ENCODE measurements at regions not wholly inside any gene's neighbourhood (a gene's known extent, or its start where the extent isn't known, plus 50 kb on each side); places are given as distances from the start of the nearest gene placed in this dataset.

DNA sequence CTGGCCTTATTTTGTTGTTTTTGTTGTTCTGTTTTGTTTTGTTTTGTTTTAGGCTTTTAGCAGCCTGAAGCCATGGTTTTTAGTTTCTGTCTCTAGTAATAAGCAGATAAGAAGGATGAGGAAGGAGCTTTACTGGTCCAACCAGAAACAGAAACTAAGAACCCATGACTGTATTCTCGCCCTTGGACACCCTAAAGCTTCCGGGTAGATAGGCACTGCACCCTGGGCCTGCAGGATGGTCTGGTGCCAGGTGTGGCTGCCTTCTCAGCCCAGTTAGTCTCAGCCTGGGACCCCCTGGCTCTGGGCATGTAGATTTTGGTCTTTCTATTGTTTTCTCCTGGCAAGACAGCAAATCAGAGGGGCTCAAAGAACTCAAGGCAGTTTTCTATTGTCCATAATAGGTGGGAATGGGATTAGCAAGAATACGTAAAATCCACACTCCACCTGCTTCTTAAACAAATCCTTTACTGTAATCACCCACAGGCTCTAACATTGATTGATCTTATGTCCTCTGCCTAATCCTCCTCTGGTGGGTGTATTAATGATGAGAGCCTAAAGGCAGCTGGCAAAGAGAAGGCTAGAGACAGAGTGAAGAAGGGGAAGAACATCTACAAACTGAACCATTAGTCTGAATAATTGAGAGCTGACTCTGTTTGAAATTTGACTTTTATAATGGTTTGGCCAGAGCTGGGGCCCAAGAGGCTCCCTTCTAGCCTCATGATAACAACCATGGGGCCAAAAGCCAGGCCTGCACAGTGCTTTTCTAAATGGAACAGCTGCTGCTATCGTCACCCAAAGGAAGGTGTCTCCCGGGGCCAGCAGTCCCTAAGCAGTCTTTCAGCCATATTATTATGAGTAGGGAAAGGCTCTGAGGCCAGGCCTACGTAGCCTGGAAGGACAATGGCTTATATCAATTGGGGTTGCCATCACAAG, 106.8 kb upstream of the ATP1A1 start:
- H3K36me3 ChIP-seq (ENCODE audit: control insufficient read depth, insufficient read depth, low read length, severe bottlenecking) = no peaks in the 10 kb centered on the region
- no peak overlapping the region for H3K4me3 ChIP-seq (ENCODE audit: low read length)
- DNase-seq (ENCODE audit: low read depth) = no peak
- peaks cover 2% of the 10 kb centered on the region for H3K4me1 ChIP-seq (ENCODE audit: control insufficient read depth, insufficient read depth, low read length)
- H3K27me3 ChIP-seq (replicated peaks; ENCODE audit: control insufficient read depth, insufficient read depth, low read length) = peaks cover 12% of the 10 kb centered on the region
- no peaks in the 10 kb centered on the region for H3K9me3 ChIP-seq (ENCODE audit: control insufficient read depth, low read length)
- no peak overlapping the region for H3K9ac ChIP-seq (ENCODE audit: low read length)

DNA sequence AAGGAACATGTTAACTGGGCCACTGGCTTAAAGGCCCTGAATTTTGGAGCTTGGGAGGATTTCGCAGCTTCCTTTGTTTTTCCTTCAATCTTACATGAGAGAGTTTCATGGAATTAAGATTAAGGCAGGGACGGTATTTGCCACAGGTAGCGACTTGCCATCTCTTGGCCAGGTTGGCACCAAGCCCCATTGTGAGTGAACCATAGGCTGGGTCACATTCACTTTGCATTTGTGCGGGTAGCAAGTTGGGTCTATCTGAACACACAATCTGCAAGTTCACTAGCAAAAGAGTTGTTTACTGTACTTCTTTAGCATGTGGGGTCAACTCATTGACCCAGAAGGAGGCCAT, 106.2 kb upstream of the ATP1A1 start:
- no peak for DNase-seq (ENCODE audit: low read depth)
- H3K27me3 ChIP-seq (replicated peaks; ENCODE audit: control insufficient read depth, insufficient read depth, low read length) = peaks cover 12% of the 10 kb centered on the region
- no peak overlapping the region for H3K4me3 ChIP-seq (ENCODE audit: low read length)
- no peak overlapping the region for H3K9ac ChIP-seq (ENCODE audit: low read length)
- no peaks in the 10 kb centered on the region for H3K9me3 ChIP-seq (ENCODE audit: control insufficient read depth, low read length)
- peaks cover 2% of the 10 kb centered on the region for H3K4me1 ChIP-seq (ENCODE audit: control insufficient read depth, insufficient read depth, low read length)
- H3K36me3 ChIP-seq (ENCODE audit: control insufficient read depth, insufficient read depth, low read length, severe bottlenecking) = no peaks in the 10 kb centered on the region

DNA sequence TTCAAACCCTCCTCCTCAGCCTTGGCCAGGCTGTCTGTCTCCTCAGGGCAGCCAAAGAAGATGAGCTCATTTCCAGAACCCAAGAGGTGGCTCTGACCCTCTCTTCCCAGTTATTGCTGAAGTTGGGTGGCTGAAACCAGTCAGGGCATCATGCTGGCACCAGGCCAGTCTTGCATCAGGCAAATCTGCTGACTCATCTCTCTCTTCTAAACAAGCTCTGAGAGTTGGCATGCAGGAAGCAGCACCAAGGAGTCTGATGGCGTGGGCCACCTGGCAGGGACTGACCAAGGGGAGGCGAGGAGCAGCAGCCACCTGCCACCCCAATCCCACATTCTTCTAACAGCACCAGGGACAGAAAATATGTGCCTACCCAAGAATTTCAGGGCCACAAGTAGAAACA, 104.8 kb upstream of the ATP1A1 start:
- no peaks in the 10 kb centered on the region for H3K36me3 ChIP-seq (ENCODE audit: control insufficient read depth, insufficient read depth, low read length, severe bottlenecking)
- H3K27me3 ChIP-seq (replicated peaks; ENCODE audit: control insufficient read depth, insufficient read depth, low read length) = peaks cover 3% of the 10 kb centered on the region
- H3K9me3 ChIP-seq (ENCODE audit: control insufficient read depth, low read length) = no peaks in the 10 kb centered on the region
- peak; percentile 27 for DNase-seq (ENCODE audit: low read depth)
- H3K9ac ChIP-seq (ENCODE audit: low read length) = no peak overlapping the region
- H3K4me3 ChIP-seq (ENCODE audit: low read length) = no peak overlapping the region
- peaks cover 3% of the 10 kb centered on the region for H3K4me1 ChIP-seq (ENCODE audit: control insufficient read depth, insufficient read depth, low read length)

DNA sequence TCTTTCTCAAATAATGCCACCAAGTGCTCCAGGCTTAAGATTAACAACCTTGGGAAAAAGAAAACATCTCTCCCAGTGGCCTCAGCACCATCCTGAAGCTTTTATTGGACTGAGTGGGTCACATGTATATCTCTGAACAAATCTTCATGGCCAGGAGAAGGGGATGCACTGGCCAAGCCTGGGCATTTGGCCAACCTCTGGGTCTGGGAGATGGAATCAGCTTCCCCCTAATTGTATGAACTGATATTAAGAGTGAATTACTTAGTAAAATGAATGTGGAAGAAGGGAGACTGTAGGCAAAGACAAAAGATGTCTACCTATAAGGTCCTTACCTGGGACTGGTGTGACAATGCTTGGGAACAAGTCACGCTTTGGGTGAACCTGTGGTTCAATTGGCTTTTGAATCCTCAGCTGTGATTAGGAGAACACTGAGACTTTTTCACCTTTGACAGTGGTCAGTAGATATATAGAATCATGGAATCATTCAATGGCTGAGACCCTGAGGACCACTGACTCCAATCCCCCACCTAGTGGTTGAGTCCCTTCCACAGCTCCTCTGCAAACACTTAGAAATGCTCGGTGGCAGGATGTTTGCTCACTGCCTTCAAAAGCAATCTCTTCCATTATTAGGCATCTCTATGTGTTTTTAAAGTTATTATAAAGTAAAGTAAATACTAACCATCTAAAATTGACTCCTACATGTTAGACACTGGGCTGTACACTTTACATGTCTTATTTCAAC, 102.6 kb upstream of the ATP1A1 start:
- Histone ChIP-seq H3K4me3 (ENCODE audit: low read length) (no peak overlapping the region), H3K4me1 (ENCODE audit: control insufficient read depth, insufficient read depth, low read length) (peaks cover 5% of the 10 kb centered on the region), H3K36me3 (ENCODE audit: control insufficient read depth, insufficient read depth, low read length, severe bottlenecking) (no peaks in the 10 kb centered on the region), H3K27me3 (replicated peaks; ENCODE audit: control insufficient read depth, insufficient read depth, low read length) (peaks cover 3% of the 10 kb centered on the region), H3K9me3 (ENCODE audit: control insufficient read depth, low read length) (no peaks in the 10 kb centered on the region), H3K9ac (ENCODE audit: low read length) (no peak overlapping the region)
- DNase-seq (ENCODE audit: low read depth) = no peak

DNA sequence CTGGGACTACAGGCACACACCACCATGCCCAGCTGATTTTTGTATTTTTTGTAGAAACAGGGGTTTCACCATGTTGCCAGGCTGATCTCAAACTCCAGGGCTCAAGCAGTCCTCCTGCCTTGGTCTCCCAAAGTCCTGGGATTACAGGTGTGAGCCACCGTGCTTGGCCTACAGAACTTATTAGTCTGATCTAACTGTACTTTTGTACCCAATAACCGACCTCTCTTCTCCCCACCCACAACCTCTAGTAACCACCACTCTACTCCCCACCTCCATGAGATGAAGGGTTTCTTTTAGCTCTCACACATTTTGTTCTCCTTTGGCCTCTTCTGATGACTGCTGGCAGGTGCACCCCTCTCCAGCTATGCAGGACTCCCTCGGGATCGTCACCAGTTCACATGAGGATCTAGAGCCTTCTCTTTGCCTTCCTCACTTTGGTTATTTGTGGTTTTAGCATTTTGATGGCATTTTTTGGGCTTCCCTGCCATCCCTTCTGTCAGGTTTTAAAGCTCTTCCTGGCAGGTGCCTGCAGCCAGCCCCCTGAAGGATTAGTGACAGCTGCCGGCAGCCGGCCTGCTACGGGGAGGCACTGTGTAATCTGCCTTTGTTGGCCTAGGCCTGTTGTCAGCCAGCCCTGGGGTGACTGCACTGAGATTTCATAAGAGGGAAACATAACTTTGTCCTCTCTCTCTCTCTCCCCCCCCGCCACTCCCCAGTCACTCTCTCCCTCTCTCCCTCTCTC, 99.8 kb upstream of the ATP1A1 start:
- no peaks in the 10 kb centered on the region for H3K36me3 ChIP-seq (ENCODE audit: control insufficient read depth, insufficient read depth, low read length, severe bottlenecking)

DNA sequence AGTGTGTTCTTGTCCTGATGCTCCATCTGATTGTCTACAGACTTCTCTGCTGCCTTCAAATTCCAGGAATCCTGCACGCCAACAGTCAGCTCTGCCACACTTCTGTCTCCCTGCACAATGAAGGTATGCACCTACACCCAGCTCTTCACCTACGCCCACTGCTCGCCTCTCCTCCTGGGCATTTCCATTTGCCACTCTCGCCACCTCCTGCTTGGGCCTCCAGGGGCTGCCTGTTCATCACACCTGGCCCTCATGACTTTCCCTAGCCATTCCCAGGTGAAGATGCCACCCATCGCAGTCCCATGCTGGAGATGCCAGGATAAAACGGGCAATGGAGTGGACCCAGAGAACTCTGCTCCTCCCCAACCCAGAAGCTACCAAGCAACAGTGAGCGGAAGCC, 96.5 kb upstream of the ATP1A1 start:
- Histone ChIP-seq H3K9ac (ENCODE audit: low read length) (no peak overlapping the region), H3K4me3 (ENCODE audit: low read length) (no peak overlapping the region), H3K27me3 (replicated peaks; ENCODE audit: control insufficient read depth, insufficient read depth, low read length) (peaks cover 15% of the 10 kb centered on the region), H3K4me1 (ENCODE audit: control insufficient read depth, insufficient read depth, low read length) (peaks cover 3% of the 10 kb centered on the region), H3K36me3 (ENCODE audit: control insufficient read depth, insufficient read depth, low read length, severe bottlenecking) (no peaks in the 10 kb centered on the region), H3K9me3 (ENCODE audit: control insufficient read depth, low read length) (peaks cover 1% of the 10 kb centered on the region)
- DNase-seq (ENCODE audit: low read depth) = no peak

More for the DNA sequence above, 99.8 kb upstream of the ATP1A1 start:
- H3K27me3 ChIP-seq (replicated peaks; ENCODE audit: control insufficient read depth, insufficient read depth, low read length) = peaks cover 13% of the 10 kb centered on the region
- no peak overlapping the region for H3K9ac ChIP-seq (ENCODE audit: low read length)
- H3K4me3 ChIP-seq (ENCODE audit: low read length) = no peak overlapping the region
- peaks cover 3% of the 10 kb centered on the region for H3K4me1 ChIP-seq (ENCODE audit: control insufficient read depth, insufficient read depth, low read length)
- no peak for DNase-seq (ENCODE audit: low read depth)
- no peaks in the 10 kb centered on the region for H3K9me3 ChIP-seq (ENCODE audit: control insufficient read depth, low read length)

DNA sequence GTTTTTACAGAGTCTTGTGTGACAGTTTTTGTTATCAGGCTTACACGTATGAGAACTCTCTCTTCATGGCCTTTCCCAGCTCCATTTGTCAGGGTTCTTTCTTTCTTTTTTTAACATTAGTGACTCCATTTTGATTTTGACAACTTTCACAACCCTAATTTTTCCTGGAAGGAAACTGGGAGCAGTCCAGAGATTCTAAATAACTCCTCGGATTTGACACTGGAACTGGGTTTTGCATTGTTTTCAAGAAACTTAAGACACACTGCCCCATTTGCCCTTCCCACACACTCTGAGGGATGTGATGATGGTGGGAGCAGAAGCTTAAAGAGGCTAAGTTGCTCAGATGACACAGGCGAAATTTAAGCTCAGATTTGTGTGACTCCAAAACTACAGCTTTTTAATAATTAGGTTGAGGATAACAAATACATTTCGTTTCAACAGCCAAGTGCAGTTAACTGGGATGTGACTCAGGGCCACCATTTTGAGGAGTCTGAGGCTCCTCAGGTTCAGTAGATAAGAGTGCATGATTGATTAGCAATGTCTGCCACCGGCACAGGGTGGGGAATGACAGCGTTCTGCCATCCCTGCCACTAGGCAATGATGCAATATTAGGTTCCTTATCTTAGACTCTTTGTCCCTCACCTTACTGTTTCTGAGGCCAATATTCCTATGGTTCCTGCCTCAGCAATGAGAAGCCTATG, 95.1 kb upstream of the ATP1A1 start:
- peaks cover 15% of the 10 kb centered on the region for H3K27me3 ChIP-seq (replicated peaks; ENCODE audit: control insufficient read depth, insufficient read depth, low read length)
- no peak overlapping the region for H3K9ac ChIP-seq (ENCODE audit: low read length)
- no peak overlapping the region for H3K4me3 ChIP-seq (ENCODE audit: low read length)
- H3K4me1 ChIP-seq (ENCODE audit: control insufficient read depth, insufficient read depth, low read length) = peaks cover 3% of the 10 kb centered on the region
- no peak for DNase-seq (ENCODE audit: low read depth)
- H3K36me3 ChIP-seq (ENCODE audit: control insufficient read depth, insufficient read depth, low read length, severe bottlenecking) = no peaks in the 10 kb centered on the region
- H3K9me3 ChIP-seq (ENCODE audit: control insufficient read depth, low read length) = peaks cover 9% of the 10 kb centered on the region

DNA sequence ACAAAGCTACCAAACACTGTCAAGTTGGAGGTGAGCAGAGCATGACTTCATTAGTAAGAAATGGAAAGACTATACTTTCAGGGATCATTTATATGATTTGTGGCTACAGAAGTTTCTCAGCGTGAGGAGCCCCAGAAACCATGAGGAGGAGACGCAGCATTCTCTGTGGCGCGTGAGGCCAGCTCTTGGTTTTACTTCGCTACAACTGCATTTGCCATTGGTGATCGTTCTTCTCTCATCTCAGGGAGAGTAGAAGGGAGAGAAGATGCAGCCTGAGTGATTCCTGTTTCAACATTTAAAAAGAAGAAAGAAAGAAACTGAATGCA, 94.5 kb upstream of the ATP1A1 start:
- Histone ChIP-seq H3K4me3 (ENCODE audit: low read length) (no peak overlapping the region), H3K9ac (ENCODE audit: low read length) (no peak overlapping the region), H3K36me3 (ENCODE audit: control insufficient read depth, insufficient read depth, low read length, severe bottlenecking) (no peaks in the 10 kb centered on the region), H3K9me3 (ENCODE audit: control insufficient read depth, low read length) (peaks cover 9% of the 10 kb centered on the region), H3K27me3 (replicated peaks; ENCODE audit: control insufficient read depth, insufficient read depth, low read length) (peaks cover 15% of the 10 kb centered on the region), H3K4me1 (ENCODE audit: control insufficient read depth, insufficient read depth, low read length) (no peaks in the 10 kb centered on the region)
- DNase-seq (ENCODE audit: low read depth) = no peak

DNA sequence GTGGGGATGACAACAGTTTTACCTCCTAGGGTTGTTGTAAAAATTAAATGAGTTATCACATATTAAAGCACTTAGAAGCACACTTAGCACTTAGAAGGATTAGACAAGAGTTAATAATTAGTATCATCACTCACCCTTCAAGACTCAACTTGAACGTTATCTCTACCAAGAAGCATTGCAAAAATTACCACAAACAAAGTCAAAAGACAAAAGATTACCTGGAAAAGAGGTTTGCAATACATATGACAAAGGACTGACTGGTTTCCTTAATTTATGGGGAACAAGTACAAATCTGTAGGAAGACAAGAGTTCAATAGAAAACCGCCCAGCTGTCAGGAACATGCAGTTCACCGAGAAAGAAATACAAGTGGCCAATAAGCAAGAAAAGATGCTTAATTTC, 93.3 kb upstream of the ATP1A1 start:
- no peak for DNase-seq (ENCODE audit: low read depth)
- H3K4me3 ChIP-seq (ENCODE audit: low read length) = no peak overlapping the region
- peaks cover 9% of the 10 kb centered on the region for H3K9me3 ChIP-seq (ENCODE audit: control insufficient read depth, low read length)
- H3K4me1 ChIP-seq (ENCODE audit: control insufficient read depth, insufficient read depth, low read length) = no peaks in the 10 kb centered on the region
- peaks cover 15% of the 10 kb centered on the region for H3K27me3 ChIP-seq (replicated peaks; ENCODE audit: control insufficient read depth, insufficient read depth, low read length)
- H3K9ac ChIP-seq (ENCODE audit: low read length) = no peak overlapping the region
- no peaks in the 10 kb centered on the region for H3K36me3 ChIP-seq (ENCODE audit: control insufficient read depth, insufficient read depth, low read length, severe bottlenecking)

DNA sequence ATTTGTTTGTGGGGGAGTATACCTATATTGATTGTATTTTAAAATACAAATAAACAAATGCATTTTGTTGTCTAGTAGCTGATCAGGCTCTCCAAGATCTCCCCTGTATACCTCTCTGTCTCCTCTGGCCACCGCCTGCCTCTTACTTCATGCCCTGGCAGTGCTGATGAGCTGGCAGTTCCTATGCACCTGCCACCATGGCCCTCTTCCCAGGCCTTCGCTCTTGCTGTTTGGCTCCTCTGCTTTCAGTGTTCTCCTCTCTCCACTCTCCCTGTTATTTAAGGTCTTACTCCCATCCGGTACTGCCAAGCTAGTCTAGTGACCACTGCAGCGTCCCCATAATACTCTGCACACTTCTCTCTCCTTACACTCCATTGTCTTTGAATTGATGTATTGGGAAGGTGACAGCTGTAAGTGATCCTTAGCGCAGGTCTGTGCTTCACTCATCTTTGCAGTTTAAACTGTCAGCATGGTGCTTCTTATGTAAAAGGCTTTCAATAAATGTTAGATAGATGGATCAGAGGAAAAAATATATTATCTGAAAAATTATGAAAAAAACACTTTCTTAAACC, 88.1 kb upstream of the ATP1A1 start:
- Histone ChIP-seq H3K4me1 (ENCODE audit: control insufficient read depth, insufficient read depth, low read length) (peaks cover 22% of the 10 kb centered on the region), H3K9ac (ENCODE audit: low read length) (no peak overlapping the region), H3K9me3 (ENCODE audit: control insufficient read depth, low read length) (peaks cover 9% of the 10 kb centered on the region), H3K4me3 (ENCODE audit: low read length) (no peak overlapping the region), H3K27me3 (replicated peaks; ENCODE audit: control insufficient read depth, insufficient read depth, low read length) (no peaks in the 10 kb centered on the region), H3K36me3 (ENCODE audit: control insufficient read depth, insufficient read depth, low read length, severe bottlenecking) (no peaks in the 10 kb centered on the region)
- no peak for DNase-seq (ENCODE audit: low read depth)

All from adipocyte (in vitro differentiated cells).